Activated CD4-positive, alpha-beta T cell treated with anti-CD3 and anti-CD28 coated beads for 36 hours (primary cell): ENCODE measurements at regions not wholly inside any gene's neighbourhood (a gene's known extent, or its start where the extent isn't known, plus 50 kb on each side); places are given as distances from the start of the nearest gene placed in this dataset.

Experiments used
- ATAC-seq: fragments of 200-7000 bp; cut with Tn5 transposase; one replicate; pipeline ENCODE4 v1.10.0; 2021; ENCODE audit warnings: mild to moderate bottlenecking, moderate library complexity
- CTCF ChIA-PET: fragments of 350-600 bp; sonication (Branson Sonifier 250); formaldehyde crosslinking; loops from one replicate; lab custom pipeline; 2021; ENCODE audit warnings: antibody characterized with exemption; lab: Charles Lee
- POLR2A ChIA-PET: fragments of 350-600 bp; sonication (Branson Sonifier 250); formaldehyde crosslinking; loops from one replicate; lab custom pipeline; 2021; ENCODE audit warnings: antibody characterized with exemption, inconsistent platforms; lab: Charles Lee
- DNase-seq: peaks from one replicate; pipeline ENCODE4 v3.0.0-alpha.2; 2020
- H3K27ac Mint-ChIP-seq: one replicate; pipeline ENCODE4 v1.8.0; 2021; ENCODE audit warnings: mixed read lengths
- H3K27me3 Mint-ChIP-seq: one replicate; pipeline ENCODE4 v1.8.0; 2021; ENCODE audit warnings: mixed read lengths
- H3K36me3 Mint-ChIP-seq: one replicate; pipeline ENCODE4 v1.8.0; 2021; ENCODE audit warnings: low read depth, mixed read lengths
- H3K4me1 Mint-ChIP-seq: one replicate; pipeline ENCODE4 v1.8.0; 2021; ENCODE audit warnings: mixed read lengths
- H3K4me3 Mint-ChIP-seq: one replicate; pipeline ENCODE4 v1.8.0; 2021; ENCODE audit warnings: mild to moderate bottlenecking, moderate library complexity, mixed read lengths
- H3K9me3 Mint-ChIP-seq: one replicate; pipeline ENCODE4 v1.8.0; 2021; ENCODE audit warnings: low read depth, mixed read lengths
- intact Hi-C, 2 experiments: fragments of 100-400 bp; cut with DNase I in 1 of 2; cut with micrococcal nuclease in 1 of 2; formaldehyde crosslinking; loops; one replicate each; pipeline versions ENCODE4 v1.14.2 to v1.15.1; 2022 to 2024; cut with DNase I, micrococcal nuclease

- Mint-ChIP-seq H3K27me3 (no peaks in the 10 kb centered on the region), H3K36me3 (no peaks in the 10 kb centered on the region), H3K9me3 (peaks cover 2% of the 10 kb centered on the region), H3K4me3 (no peak overlapping the region), H3K4me1 (no peaks in the 10 kb centered on the region), H3K27ac (no peak overlapping the region)
- ChIA-PET POLR2A (no interaction called here), CTCF (no interaction called here)
- no peak for DNase-seq
- intact Hi-C loops: no loop called here
- ATAC-seq: no peak
These were observed 375.9 kb upstream of the ADGRL2 start for GRCh38 chr1:81424816-81425215.

GRCh38 chr1:81424061-81424460, 376.7 kb upstream of the ADGRL2 start:
- ATAC-seq: no peak
- Mint-ChIP-seq H3K27me3 (no peaks in the 10 kb centered on the region), H3K36me3 (no peaks in the 10 kb centered on the region), H3K4me1 (no peaks in the 10 kb centered on the region), H3K27ac (no peak overlapping the region), H3K4me3 (no peak overlapping the region), H3K9me3 (no peaks in the 10 kb centered on the region)
- ChIA-PET POLR2A (no interaction called here), CTCF (no interaction called here)
- DNase-seq: no peak
- intact Hi-C loops: no loop called here

- intact Hi-C loops: no loop called here
- H3K9me3 Mint-ChIP-seq: no peaks in the 10 kb centered on the region
- no peaks in the 10 kb centered on the region for H3K36me3 Mint-ChIP-seq
- H3K4me1 Mint-ChIP-seq: no peaks in the 10 kb centered on the region
- H3K4me3 Mint-ChIP-seq: no peak overlapping the region
- CTCF ChIA-PET: interaction anchor here (0.7 kb wide), 1 partner anchor 167 kb away, joined by 3 read pairs; no protein-coding TSS in a partner anchor
- DNase-seq (no peak), ATAC-seq (no peak)
- no peak overlapping the region for H3K27ac Mint-ChIP-seq
- POLR2A ChIA-PET: no interaction called here
- no peaks in the 10 kb centered on the region for H3K27me3 Mint-ChIP-seq
These were observed 380.0 kb upstream of the ADGRL2 start for GRCh38 chr1:81420760-81421159.

DNA sequence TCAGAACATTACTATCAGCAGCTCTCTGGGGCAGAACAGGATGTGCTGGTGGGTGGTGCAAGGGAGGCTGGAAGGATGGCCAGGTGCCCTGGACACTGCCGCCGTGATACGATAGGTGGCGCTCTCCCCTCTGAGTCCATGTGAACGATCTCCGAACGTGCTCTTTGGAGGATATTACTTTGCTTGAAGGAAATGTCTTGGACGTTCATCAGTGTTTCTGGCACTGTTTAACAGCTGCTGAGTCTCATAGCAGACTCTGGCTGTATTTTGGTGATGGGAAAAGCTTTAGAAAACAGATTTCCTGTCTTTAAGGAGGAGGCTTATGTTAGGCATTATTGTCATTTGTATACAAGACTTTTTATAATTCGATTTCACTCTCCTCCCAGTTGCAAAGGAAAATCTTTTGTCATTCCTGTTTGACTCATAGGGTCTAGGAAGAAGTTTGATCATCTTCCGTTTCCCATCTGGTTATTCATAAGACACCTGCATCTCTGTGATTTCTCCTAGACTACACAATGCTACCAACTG, 386.2 kb upstream of the ADGRL2 start:
- no peaks in the 10 kb centered on the region for H3K27me3 Mint-ChIP-seq

DNA sequence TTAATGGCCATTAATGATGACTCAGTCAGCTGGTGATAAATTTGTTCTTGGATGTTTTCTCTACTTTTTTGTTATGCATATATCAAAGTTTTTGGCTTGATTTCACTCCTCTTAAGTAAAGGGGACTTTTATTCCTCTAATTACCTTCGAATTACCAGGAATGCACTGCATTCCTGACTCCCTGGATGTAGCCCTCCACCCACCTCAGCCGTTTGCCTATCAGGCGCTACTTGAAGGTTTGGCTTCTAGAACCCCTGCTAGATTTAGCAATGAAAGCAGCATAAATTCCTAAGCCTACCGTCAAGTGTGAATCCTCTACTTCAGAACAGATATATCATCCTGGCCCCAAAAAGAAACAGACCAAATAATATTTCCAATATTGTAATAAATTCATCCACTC, 387.8 kb upstream of the ADGRL2 start:
- intact Hi-C loops: no loop called here
- H3K27ac Mint-ChIP-seq: no peak overlapping the region
- H3K9me3 Mint-ChIP-seq: no peaks in the 10 kb centered on the region
- ATAC-seq (no peak), DNase-seq (no peak)
- no peaks in the 10 kb centered on the region for H3K36me3 Mint-ChIP-seq
- no peak overlapping the region for H3K4me3 Mint-ChIP-seq
- H3K27me3 Mint-ChIP-seq: no peaks in the 10 kb centered on the region
- ChIA-PET CTCF (interaction anchor here (0.7 kb wide), 1 partner anchor 593 kb away, joined by 3 read pairs; no protein-coding TSS in a partner anchor), POLR2A (no interaction called here)
- H3K4me1 Mint-ChIP-seq: no peaks in the 10 kb centered on the region

More for the DNA sequence above, 386.2 kb upstream of the ADGRL2 start:
- Mint-ChIP-seq H3K27ac (no peak overlapping the region), H3K4me3 (no peak overlapping the region), H3K9me3 (no peaks in the 10 kb centered on the region), H3K36me3 (no peaks in the 10 kb centered on the region), H3K4me1 (no peaks in the 10 kb centered on the region)
- peak; percentile 59 for DNase-seq
- ATAC-seq: peak; percentile 26
- intact Hi-C loops: no loop called here
- ChIA-PET POLR2A (no interaction called here), CTCF (no interaction called here)

- H3K4me3 Mint-ChIP-seq: no peak overlapping the region
- no peaks in the 10 kb centered on the region for H3K4me1 Mint-ChIP-seq
- no peak overlapping the region for H3K27ac Mint-ChIP-seq
- H3K9me3 Mint-ChIP-seq: no peaks in the 10 kb centered on the region
- DNase-seq: no peak
- ChIA-PET POLR2A (no interaction called here), CTCF (no interaction called here)
- H3K27me3 Mint-ChIP-seq: no peaks in the 10 kb centered on the region
- intact Hi-C loops: no loop called here
- no peaks in the 10 kb centered on the region for H3K36me3 Mint-ChIP-seq
- no peak for ATAC-seq
These were observed 389.8 kb upstream of the ADGRL2 start for GRCh38 chr1:81410941-81411340.

GRCh38 chr1:81410351-81410750, 390.4 kb upstream of the ADGRL2 start:
- intact Hi-C loops: no loop called here
- Mint-ChIP-seq H3K27me3 (no peaks in the 10 kb centered on the region), H3K4me3 (no peak overlapping the region), H3K9me3 (no peaks in the 10 kb centered on the region), H3K4me1 (no peaks in the 10 kb centered on the region), H3K36me3 (no peaks in the 10 kb centered on the region), H3K27ac (no peak overlapping the region)
- DNase-seq: no peak
- ATAC-seq: no peak
- POLR2A ChIA-PET: no interaction called here
- CTCF ChIA-PET: no interaction called here

- Mint-ChIP-seq H3K27ac (no peak overlapping the region), H3K27me3 (no peaks in the 10 kb centered on the region), H3K36me3 (no peaks in the 10 kb centered on the region), H3K4me1 (no peaks in the 10 kb centered on the region), H3K4me3 (no peak overlapping the region), H3K9me3 (no peaks in the 10 kb centered on the region)
- ChIA-PET POLR2A (no interaction called here), CTCF (interaction anchor here (0.6 kb wide), 1 partner anchor 1503 kb away, joined by 3 read pairs; no protein-coding TSS in a partner anchor)
- intact Hi-C loops: no loop called here
- ATAC-seq (no peak), DNase-seq (no peak)
These were observed 390.9 kb upstream of the ADGRL2 start for GRCh38 chr1:81409780-81410274.

GRCh38 chr1:81409262-81409661, 391.5 kb upstream of the ADGRL2 start:
- Mint-ChIP-seq H3K27ac (no peak overlapping the region), H3K9me3 (no peaks in the 10 kb centered on the region), H3K4me3 (no peak overlapping the region), H3K27me3 (no peaks in the 10 kb centered on the region), H3K4me1 (no peaks in the 10 kb centered on the region), H3K36me3 (no peaks in the 10 kb centered on the region)
- DNase-seq (no peak), ATAC-seq (no peak)
- intact Hi-C loops: no loop called here
- CTCF ChIA-PET: interaction anchor here (0.6 kb wide), 1 partner anchor 1503 kb away, joined by 3 read pairs; no protein-coding TSS in a partner anchor
- POLR2A ChIA-PET: no interaction called here

GRCh38 chr1:81408419-81408818, 392.3 kb upstream of the ADGRL2 start:
- H3K4me1 Mint-ChIP-seq: no peaks in the 10 kb centered on the region

DNA sequence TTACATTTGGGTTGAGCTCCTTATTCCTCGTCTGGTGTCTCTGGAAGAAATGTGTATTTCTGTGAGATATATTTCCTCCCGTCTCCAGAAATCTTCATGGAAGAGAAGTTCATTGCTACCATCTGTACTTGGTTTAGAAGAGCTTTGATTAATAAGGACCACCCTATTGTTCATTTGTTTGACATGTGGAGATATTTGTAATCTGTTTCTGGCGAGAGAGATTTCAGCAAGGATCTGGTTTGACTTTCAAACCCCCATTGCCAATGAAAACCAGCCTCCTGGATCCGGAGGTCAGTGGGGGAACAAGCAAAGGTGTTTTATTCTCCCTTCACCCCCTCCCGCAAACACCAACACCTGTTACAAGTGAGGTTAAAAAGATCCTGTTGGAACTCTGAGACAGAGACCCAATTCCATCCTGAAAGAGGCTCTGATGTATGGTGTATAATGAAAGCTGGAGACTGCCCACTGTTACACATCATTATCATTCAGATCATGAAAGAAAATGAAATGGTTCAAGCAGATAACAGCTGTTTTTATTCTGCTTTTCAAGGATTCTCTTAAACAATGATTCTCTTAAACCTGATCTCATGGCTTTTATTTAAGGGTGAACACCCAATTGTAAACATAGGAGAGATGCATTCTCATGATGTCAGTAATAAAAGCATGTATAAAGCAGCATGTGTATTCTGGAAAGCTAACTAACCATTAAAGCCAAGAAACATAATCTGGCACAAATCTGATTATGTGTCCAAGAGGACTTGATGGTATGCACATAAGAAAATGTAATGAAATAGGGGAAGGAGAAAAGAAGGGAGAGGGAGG, 393.5 kb upstream of the ADGRL2 start:
- H3K9me3 Mint-ChIP-seq: peaks cover 2% of the 10 kb centered on the region
- no peak overlapping the region for H3K4me3 Mint-ChIP-seq
- ATAC-seq (no peak), DNase-seq (no peak)
- H3K27me3 Mint-ChIP-seq: no peaks in the 10 kb centered on the region
- ChIA-PET CTCF (no interaction called here), POLR2A (no interaction called here)
- no peaks in the 10 kb centered on the region for H3K4me1 Mint-ChIP-seq
- intact Hi-C loops: no loop called here
- no peak overlapping the region for H3K27ac Mint-ChIP-seq
- H3K36me3 Mint-ChIP-seq: no peaks in the 10 kb centered on the region

More at GRCh38 chr1:81408419-81408818, 392.3 kb upstream of the ADGRL2 start:
- ChIA-PET CTCF (no interaction called here), POLR2A (no interaction called here)
- ATAC-seq (no peak), DNase-seq (no peak)
- H3K27me3 Mint-ChIP-seq: no peaks in the 10 kb centered on the region
- no peak overlapping the region for H3K4me3 Mint-ChIP-seq
- H3K9me3 Mint-ChIP-seq: no peaks in the 10 kb centered on the region
- intact Hi-C loops: no loop called here
- H3K27ac Mint-ChIP-seq: no peak overlapping the region
- H3K36me3 Mint-ChIP-seq: no peaks in the 10 kb centered on the region
